HG03039 (cell line): ENCODE measurements at regions not wholly inside any gene's neighbourhood (a gene's known extent, or its start where the extent isn't known, plus 50 kb on each side); places are given as distances from the start of the nearest gene placed in this dataset.
"Not testable (repeated sequence)": the region's sequence is repeated elsewhere in the genome, so short reads cannot be mapped to it uniquely, and the experiment has no call there.

Experiments
- ATAC-seq: cut with Tn5 transposase; IDR thresholded peaks from one replicate; pipeline ENCODE4 v1.9.1; 2021; ENCODE audit warnings: mild to moderate bottlenecking, moderate library complexity; ENCODE audit not compliant: unreplicated experiment

DNA sequence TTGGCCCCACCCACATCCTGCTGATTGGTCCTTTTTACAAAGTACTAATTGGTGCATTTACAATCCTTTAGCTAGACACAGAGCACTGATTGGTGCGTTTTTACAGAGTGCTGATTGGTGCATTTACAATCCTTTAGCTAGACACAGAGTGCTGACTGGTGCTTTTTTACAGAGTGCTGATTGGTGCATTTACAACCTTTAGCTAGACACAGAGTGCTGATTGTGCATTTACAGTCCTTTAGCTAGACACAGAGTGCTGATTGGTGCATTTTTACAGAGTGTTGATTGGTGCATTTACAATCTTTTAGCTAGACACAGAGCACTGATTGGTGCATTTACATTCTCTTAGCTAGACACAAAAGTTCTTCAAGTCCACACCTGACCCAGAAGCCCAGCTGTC, 144.2 kb upstream of the XIRP2 start:
- ATAC-seq = not testable (repeated sequence)

DNA sequence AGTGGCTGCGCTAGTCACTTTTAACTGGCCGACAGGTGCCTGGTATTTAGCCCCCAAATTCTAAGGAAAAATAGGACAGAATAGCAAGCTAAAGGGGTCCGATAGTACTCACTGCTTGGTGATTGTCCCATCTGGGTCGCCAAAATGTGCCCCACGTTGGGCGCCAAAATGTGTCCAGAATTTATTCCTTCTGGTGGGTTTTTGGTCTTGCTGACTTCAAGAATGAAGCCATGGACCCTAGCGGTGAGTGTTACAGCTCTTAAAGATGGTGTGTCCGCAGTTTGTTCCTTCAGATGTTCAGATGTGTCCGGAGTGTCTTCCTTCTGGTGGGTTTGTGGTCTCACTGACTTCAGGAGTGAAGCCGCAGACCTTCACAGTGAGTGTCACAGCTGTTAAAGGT, 144.8 kb upstream of the XIRP2 start:
- ATAC-seq = not testable (repeated sequence)

DNA sequence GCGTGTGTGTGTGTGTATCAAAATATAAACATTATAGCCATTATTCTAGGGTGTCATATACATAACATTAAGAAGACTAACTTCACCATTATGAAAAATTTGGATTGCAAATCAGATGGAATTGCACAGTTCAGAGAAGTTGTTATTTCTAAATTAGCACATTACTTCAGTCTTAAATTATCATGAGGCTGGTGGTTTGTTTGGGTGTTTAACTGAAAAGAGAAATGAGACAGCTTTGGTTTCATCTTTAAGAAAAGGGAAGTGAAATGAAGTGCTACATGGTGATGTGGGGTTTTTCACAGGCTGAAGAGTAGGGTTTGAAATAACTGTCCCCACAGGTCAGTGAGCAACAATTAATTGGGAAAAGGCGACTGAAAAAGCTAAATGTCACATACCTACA, 161.2 kb upstream of the XIRP2 start:
- ATAC-seq = peak; percentile 97

DNA sequence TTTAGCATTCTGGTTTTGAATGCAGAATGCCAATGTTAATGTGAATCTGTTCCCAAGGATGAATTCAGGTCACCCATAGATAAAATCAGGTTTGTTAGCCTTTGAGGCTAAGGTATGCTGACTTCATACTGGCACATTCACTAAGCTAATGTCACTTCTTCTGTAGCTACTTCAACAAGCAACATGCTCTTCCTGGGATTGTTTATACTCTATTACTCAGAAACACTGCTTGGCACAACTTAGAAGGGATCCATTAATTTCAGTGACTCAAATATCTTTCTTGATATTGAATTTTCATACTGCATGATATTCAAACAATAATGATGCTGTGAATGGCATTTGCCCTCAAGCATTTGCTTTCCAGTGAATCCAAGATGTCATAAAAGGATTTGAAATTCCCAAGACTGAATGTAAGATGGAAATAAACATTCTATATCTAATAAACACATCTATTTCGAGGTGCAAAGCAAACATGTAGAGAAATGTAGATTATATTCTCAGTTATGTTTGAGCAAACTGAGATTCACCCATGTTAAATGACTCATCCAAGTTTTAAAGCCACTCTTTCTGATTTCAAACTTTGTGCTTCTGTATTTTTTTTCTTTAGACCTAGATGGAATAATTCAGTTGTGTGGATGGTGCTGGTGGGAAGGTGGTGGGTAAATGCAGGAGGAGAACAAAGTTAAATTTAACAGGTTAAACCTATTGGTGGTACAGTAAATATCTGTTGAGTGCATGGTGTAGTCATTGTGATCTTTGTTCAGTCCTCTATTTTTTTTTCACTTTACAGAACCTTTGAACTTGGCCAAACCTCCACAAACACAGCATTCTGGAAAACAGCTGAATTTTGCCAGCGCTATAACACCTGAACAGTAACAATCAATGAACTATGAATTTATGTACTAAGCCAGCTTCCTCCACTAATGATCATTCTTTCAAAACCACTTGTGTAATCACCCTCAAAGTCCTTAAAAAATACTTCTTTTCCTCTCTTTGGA, 162.1 kb upstream of the XIRP2 start:
- ATAC-seq = no peak

DNA sequence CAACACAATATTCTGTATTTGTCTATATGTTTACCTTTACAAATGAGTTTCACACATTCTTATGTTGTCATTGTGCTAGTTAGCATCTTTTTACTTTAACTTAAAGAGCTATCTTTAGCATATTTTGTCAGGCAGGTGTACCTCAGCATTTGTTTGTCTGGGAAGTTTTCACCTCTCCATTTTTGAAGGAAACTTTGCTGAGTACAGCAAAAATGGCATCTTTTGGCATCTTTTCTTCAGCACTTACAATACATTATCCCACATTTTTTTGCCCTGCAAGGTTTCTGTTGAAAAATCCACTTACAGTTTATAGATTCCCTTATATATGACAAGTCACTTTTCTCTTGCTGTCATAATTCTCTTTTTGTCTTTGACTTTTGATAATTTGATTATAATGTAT, 171.3 kb upstream of the XIRP2 start:
- no peak for ATAC-seq

DNA sequence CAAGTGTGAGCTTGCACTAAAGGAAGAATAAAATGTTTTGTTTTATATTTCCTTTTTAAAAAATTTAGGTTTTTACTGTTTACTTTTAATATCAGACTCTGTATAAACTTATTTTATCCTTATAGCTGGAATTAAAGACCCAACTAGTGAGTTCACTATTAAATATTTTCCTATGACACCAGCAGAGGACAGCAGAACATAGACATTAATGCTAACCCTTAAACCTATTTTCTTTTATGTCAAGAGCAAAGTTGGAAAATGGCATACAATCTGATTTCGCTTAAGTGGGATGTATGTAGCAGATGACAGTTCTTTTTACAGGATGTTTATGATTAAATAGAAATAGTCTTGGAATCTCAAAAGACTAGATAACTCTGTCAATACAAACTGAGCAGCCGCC, 188.2 kb upstream of the XIRP2 start:
- ATAC-seq = no peak

DNA sequence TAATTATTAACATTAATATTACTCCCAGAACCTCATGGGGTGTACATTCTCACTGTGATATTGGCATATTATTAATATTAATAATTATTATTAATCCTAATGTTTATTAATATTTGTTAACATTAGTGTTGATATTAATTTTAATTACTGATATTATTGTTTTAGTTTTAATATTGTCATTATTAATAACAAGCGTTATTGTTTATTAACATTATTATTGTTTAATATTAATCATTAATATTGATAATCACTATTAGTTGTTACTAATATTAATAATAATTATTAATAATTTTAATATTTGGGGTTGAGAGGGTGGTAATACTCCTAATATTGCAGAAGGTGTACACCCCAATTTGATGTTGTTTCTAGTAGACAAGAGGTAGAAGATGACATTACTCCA, 193.1 kb upstream of the XIRP2 start:
- ATAC-seq = no peak

DNA sequence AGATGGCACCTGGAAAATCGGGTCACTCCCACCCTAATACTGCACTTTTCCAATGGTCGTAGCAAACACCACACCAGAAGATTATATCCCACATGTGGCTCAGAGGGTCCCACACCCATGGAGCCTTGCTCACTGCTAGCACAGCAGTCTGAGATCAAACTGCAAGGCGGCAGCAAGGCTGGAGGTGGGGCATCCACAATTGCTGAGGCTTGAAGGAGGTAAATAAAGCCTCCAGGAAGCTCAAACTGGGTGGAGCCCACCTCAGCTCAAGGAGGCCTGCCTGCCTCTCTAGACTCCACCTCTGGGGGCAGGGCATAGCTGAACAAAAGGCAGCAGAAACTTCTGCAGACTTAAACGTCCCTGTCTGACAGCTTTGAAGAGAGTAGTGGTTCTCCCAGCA, 192.0 kb upstream of the SCN7A start:
- not testable (repeated sequence) for ATAC-seq

DNA sequence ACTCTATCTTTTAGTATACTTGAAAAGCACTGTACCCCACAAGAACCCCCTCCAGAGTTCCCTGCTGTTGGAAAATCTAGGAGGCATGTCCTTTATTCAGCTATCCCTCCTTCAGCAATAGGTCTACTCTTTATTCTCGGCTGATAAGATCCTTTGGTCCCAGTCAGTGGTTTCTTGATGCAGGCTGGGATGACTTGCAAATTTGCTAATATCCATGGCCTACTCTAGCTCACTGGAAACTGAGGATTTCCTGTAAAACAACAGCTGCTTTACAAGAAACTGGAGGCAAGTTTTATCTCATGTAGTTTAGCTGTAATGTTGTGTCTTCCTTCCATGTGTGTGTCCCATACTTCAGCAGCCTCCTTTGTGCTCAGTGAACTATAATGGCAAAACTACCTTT, 183.9 kb upstream of the SCN7A start:
- ATAC-seq = no peak

DNA sequence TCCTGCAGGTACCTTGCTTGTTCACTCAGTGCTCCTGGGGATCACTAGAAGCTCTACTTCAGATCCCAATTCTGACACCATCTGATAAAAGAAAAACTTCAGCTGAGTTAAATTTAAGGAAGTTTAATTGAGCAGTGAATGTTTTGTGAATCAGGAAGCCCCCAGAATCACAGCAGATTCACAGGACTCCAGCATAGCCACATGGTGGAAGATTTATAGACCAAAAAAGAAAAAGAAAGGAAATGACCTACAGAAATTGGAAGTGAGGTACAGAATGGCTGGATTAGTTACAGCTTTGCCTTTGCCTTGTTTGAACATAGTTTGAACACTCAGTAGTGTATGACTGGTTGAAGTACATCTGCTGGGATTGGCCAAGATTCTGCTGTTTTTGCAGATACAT, 182.7 kb upstream of the SCN7A start:
- ATAC-seq = no peak

DNA sequence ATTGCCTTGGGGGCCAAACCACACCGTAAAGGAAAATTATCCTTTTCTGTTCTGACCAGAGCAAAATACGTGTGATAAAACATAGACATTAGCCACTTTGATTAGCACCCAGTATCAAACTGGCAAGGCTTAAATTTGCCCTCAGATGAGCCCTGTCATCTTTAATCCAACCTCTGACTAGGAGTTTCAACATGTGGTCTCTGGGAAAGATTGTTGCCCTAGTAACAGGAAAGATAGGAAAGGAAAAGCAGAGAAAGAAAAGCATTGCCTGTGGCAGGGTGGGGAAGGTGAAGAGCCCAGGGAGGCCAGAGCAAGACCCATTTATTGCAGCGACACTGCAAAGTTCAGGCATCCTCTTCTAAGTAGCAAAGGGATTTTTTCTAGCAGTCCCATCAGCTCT, 181.5 kb upstream of the SCN7A start:
- ATAC-seq = no peak

DNA sequence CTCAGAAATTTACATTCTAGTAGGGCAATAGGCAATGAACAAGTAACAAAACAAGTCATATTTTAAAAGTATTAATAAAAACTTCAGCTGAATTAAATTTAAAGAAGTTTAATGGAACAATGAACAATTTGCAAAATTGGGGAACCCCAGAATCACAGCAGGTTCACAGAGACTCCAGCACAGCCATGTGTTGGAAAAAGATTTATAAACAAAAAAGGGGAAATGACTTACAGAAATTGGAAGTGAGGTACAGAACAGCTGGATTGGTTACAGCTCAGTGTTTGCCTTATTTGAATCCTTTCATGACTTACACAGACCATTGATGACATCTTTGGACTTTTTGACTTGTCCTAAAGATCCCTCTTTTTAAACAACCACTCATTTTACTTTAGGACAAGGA, 179.9 kb upstream of the SCN7A start:
- no peak for ATAC-seq

DNA sequence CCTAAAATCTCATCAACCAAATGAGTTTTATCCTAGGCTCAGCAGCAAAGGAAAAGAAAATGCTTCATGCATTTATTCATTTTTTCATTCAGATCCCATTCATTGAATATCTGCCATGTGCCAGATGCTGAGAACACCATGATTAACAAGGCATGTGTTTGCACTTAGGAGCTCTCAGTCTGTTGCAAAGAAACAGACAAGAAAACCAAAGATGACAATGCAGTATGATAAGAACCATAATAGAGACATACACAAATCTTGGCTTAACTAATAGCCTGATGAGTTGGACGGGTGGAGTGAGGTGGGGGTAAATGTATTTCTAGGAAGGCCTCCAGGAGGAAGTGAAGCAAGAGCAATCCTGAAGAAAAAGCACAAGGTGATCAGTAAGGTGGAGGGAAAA, 177.8 kb upstream of the SCN7A start:
- no peak for ATAC-seq

DNA sequence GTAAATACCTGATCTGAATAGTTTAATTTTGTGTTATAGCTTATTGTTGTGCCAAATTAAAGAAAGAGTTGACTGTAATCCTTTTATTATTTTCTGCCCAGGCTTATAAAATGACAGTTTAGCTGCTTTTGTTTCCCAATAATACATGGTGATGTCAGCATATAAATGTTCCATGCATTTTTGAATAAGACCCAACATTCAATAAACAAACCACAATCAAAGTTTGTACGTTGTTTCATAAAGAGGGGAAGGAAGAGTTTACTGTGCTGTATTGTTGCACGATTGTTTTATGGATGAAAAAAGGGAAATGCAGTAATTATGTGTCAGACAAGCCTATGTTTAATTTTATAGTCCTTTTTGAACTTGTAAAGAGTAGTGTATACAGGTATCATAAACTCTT, 177.2 kb upstream of the SCN7A start:
- no peak for ATAC-seq

DNA sequence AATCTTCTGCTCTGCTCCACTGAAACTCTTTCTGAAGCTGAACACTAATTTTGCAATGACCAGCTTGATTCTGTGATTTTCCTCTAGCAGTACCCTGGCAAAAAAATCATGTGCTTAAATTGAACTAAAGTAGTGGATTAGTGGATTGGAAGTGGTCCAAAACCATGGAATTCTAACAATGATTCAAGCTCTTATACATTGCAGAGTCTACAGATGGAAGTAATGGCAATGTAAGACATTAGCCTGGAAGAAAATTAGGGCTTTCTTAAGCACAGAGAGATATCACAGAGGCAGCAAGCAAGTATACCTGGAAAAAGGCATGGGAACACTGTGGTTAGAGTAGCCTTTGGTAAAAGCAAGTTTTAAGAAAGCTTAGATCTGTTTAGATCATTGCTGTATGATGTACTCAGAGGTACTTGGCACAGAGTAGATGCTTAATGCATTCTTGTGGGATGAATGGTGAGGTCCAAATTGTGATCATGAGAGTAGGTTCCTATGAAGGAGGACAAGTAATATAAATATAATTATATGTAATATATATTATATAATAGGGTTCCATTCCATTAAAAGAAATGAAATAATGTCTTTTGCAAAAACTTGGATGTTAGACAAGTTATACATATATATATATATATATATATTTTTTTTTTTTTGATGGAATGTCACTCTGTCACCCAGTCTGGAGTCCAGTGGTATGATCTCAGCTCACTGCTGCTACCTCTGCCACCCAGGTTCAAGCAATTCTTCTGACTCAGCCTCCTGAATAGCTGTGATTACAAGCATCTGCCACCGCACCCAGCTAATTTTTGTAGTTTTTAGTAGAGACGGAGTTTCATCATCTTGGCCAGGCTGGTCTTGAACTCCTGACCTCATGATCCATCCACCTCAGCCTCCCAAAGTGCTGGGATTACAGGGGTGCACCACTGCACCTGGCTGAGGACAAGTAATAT, 172.2 kb upstream of the SCN7A start:
- ATAC-seq = no peak

DNA sequence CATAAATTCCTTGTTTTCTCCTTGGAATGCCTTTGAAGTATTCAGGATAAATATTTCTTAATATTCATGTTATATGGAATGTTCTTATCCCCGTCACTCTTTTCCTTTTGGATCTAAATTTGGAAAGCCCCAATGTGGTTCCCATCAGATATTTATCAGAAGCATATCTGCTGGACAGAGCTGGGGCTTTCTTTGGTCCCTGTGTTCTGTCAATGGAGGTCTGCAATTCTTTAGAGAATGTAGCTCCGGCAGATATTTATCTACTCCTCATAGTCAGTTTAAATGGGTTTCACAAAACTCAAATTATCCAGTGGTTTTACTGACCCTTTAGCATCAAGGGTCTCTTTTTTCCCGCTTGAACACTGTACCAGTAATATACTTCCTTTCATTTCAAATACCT, 167.8 kb upstream of the SCN7A start:
- no peak for ATAC-seq

DNA sequence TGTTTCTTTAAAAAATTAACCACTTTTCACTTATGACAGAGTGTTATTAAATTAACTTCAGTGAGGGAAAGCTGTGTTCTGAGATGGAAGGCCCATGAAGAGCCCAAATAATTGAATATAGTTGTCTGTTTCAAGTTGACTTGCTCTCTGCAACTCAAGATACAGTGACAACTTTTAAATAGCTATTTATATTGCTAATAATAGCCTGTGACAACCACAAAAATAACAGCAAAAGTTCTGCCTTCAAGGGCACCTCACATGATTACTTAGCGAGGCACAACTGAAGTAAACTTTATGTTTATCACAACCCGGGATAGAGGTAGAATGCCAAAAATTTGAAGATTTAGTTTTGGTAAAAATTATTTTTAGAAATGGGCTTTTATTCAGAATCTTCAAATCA, 167.3 kb upstream of the SCN7A start:
- ATAC-seq = no peak

DNA sequence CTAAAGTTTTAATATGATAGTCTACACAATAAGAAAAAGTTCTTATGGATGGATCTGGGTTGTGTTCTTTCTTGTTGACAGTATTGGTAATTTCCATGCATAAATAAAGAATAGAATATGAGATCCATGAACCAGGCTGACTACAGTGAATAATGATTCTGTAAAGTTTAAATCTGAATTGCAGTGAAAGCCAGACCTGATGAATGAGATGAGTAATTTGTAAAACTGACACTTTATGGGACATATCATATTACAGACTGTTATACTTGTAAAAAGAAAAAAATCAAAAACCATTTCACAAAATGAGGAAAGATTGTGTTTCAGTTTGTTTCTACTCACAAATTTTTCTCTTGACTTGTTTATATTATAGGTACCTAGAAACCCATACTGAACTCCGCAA, 164.9 kb upstream of the SCN7A start:
- ATAC-seq = no peak

DNA sequence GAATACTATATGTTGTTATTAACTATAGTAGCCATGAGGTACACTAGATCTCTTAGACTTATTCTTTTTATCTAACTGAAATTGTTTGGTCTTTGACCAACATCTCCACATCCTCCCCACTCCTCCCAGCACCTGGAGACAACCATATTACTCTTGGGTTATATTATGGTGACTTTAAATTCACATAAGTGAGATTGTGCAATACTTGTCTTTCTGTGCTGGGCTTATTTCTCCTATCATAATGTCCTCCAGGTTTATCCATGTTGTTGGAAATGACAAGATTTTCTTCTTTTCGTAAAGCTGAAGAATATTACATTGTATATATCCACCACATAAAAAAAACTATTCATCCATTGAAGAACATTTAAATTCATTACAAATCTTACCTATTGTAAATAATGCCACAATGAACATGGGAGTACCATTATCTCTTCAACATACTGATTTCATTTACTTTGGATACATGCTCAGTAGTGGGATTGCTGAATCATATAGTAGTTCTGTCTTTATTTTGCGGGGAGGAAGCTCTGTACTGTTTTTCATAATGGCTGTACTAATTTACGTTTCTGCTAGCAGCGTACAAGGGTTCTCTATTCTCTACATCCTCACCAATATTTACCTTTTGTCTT, 159.2 kb upstream of the SCN7A start:
- no peak for ATAC-seq

DNA sequence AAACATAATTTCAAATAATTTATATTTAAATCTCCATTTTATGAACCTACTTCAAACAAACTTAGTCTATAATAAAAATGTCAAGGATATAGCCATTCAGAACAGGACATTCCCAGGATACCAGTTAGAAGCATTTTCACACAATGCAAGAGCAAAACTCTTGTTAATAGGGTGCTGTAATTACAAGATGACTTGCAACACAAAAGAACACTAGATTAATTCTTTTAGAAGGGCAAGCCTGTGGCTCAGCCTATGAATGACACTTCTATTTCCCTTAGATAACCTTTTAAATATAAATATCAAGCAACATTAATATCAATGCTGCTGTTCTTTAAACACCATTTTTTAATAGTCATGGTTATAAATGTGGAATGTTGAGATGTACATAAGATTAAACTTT, 157.9 kb upstream of the SCN7A start:
- ATAC-seq = no peak

DNA sequence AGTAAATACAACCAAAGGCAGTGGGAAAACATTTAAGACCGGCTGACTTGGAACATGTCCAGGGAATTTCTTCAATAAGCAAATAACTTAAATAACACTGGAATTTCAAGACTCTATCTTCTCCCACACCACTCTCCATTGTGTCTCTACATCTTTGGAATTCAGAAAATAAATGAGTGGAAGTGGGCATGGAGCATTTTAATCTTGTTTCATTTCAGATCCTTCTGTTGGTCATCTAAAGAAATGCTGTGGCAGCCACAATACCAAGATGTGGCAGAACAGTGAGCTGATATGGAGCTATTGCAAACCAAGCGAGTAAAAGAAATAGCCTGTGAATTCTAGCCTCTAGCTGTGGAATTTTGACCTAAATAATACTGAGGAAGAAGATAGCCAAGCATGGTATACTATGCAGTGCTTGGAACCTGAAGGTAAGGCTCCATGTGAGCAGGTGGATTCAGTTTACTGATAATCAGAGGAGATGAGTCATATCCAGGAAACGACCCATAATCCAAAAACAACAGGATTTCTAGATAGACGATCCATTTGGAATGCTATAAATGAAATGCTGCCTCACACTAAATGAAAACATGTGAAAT, 157.1 kb upstream of the SCN7A start:
- ATAC-seq = no peak
